NAMALWA (cell line): ENCODE measurements at regions not wholly inside any gene's neighbourhood (a gene's known extent, or its start where the extent isn't known, plus 50 kb on each side); places are given as distances from the start of the nearest gene placed in this dataset.

Experiments
- DNase-seq: peaks from one replicate; pipeline ENCODE4 v3.0.0-alpha.2; 2015; ENCODE audit warnings: low spot score

- DNase-seq = peak; percentile 75
Observed at GRCh38 chrX:2608638-2609430, 82.3 kb upstream of the CD99 start.

GRCh38 chrX:2607113-2607512 lies 84.0 kb upstream of the CD99 start:
- no peak for DNase-seq

GRCh38 chrX:2600564-2600963 lies 90.5 kb upstream of the CD99 start:
- no peak for DNase-seq

- DNase-seq = no peak
Observed at GRCh38 chrX:2596555-2597255, 94.4 kb upstream of the CD99 start.

GRCh38 chrX:2596045-2596444 lies 95.0 kb upstream of the CD99 start:
- no peak for DNase-seq

- DNase-seq = no peak
Observed at GRCh38 chrX:2595258-2595657, 94.5 kb upstream of the DHRSX start.

GRCh38 chrX:2594491-2594890 lies 93.7 kb upstream of the DHRSX start:
- DNase-seq = no peak

- DNase-seq = no peak
Observed at GRCh38 chrX:2592279-2592678, 91.5 kb upstream of the DHRSX start.

- DNase-seq = no peak
Observed at GRCh38 chrX:2589186-2590020, 88.6 kb upstream of the DHRSX start.

- DNase-seq = no peak
Observed at GRCh38 chrX:2588049-2588448, 87.3 kb upstream of the DHRSX start.

- DNase-seq = no peak
Observed at GRCh38 chrX:2587146-2587545, 86.4 kb upstream of the DHRSX start.

GRCh38 chrX:2585158-2585470 lies 84.3 kb upstream of the DHRSX start:
- no peak for DNase-seq

- DNase-seq = no peak
Observed at GRCh38 chrX:2584251-2585157, 83.7 kb upstream of the DHRSX start.

GRCh38 chrX:2583194-2584162 lies 82.7 kb upstream of the DHRSX start:
- no peak for DNase-seq

GRCh38 chrX:2582667-2583066 lies 81.9 kb upstream of the DHRSX start:
- no peak for DNase-seq

- no peak for DNase-seq
Observed at GRCh38 chrX:2581296-2581695, 80.5 kb upstream of the DHRSX start.

- DNase-seq = no peak
Observed at GRCh38 chrX:2578864-2579263, 78.1 kb upstream of the DHRSX start.

- no peak for DNase-seq
Observed at GRCh38 chrX:2577844-2578466, 77.2 kb upstream of the DHRSX start.

GRCh38 chrX:2576793-2577192 lies 76.0 kb upstream of the DHRSX start:
- DNase-seq = no peak

- no peak for DNase-seq
Observed at GRCh38 chrX:2574271-2574670, 73.5 kb upstream of the DHRSX start.
